NCI-H1417 treated with DMSO at 0.1 percent for 48 hours (cell line): ENCODE measurements at regions not wholly inside any gene's neighbourhood (a gene's known extent, or its start where the extent isn't known, plus 50 kb on each side); places are given as distances from the start of the nearest gene placed in this dataset.
"Not testable (repeated sequence)": the region's sequence is repeated elsewhere in the genome, so short reads cannot be mapped to it uniquely, and the experiment has no call there.

Experiments used
- DNase-seq: peaks from one replicate; lab custom pipeline; 2025; lab: John Stamatoyannopoulos, UW

DNA sequence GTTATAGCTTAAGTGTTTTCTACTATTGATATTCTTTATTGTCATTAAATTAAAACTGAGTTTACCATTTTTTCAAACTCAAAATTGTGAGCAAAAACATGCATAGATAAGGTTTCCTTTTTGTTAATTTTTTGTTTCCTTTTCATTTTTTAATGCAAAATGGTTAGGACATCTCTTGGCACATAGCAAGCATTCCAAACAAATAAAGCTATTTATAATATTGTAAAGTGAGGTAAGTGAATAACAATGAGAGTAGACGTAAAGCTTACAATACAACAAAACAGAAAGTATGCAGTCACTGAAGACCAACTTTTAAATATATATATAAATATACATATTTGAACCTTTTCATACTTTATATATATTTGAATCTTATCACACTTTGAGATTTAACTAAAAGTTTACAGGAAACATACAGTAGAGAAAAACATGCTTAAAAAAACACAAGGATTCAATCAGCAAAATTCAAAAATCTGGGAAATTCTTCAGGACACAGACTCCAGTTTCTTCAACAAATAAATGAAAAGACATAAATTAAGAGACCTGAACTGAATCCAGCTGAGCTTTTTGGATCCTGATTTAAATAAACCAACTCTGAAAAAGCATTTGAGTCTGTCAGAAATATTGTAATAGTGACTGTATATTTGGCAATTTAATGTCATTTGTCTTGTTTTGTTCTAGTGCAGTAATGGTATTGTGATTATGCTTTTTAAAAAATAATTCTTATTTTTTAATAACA, 67.5 kb upstream of the SAMSN1 start:
- DNase-seq, result no peak

DNA sequence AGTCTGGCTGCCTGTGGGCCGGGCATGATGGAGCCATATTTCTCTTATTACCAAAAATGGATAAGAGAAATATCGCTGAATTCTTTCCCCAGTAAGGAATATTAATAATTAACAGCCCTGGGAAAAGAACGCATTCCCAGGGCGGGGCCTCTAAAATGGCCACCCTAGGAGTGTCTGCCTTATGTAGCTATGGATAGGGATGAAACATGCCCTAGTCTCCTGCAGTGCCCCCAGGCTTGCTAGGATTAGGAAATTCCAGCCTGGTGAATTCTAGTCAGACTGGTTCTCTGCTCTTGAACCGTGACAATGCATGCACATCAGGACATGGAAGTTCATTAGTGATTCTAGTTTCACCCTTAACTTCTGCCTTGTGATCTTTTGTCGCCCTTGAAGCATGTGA, 64.0 kb upstream of the SAMSN1 start:
- not testable (repeated sequence) for DNase-seq

- no peak for DNase-seq
These were observed 63.2 kb upstream of the SAMSN1 start for GRCh38 chr21:14609274-14609673.

- DNase-seq, result no peak
These were observed 61.1 kb upstream of the SAMSN1 start for GRCh38 chr21:14607262-14607661.

DNA sequence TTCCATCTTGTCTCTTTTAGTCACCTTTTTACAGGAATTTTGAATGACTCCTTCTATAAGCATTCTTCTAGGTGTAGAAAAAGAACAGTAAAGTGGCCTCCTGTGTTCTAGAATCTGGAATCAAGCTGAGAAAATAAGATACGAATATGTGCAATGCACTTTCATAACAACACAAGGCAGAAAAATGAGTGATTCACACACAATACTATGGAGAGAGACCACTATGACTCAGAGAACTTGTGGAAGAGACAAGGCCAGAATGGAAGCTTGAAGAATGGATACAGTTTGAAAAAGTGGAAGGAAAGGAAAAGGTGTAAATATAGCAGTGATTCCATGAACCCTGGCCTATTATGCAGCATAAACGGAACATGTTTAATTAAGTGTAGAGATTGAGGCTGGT, 57.1 kb upstream of the SAMSN1 start:
- no peak for DNase-seq

GRCh38 chr21:14602382-14602958, 56.4 kb upstream of the SAMSN1 start:
- no peak for DNase-seq

GRCh38 chr21:14600569-14601297, 54.6 kb upstream of the SAMSN1 start:
- no peak for DNase-seq

GRCh38 chr21:14598065-14598464, 52.0 kb upstream of the SAMSN1 start:
- no peak for DNase-seq
